IMR-90 (cell line): ENCODE measurements at regions not wholly inside any gene's neighbourhood (a gene's known extent, or its start where the extent isn't known, plus 50 kb on each side); places are given as distances from the start of the nearest gene placed in this dataset.

ENCODE experiments used
- ATAC-seq: fragments of 200-7000 bp; cut with Tn5 transposase; 2 replicates; pipeline ENCODE4 v1.9.1; 2020; ENCODE audit warnings: low read depth, mild to moderate bottlenecking, moderate library complexity
- BruUV-seq: library from RNA; stranded (reverse); fragments of 400-500 nt; replicated peaks from 2 replicates; lab custom pipeline; 2021; lab: Mats Ljungman, UMichigan
- CTCF ChIA-PET: fragments of 300-600 bp; formaldehyde crosslinking; extraction: SDS; loops from one replicate; lab custom pipeline; 2021; ENCODE audit warnings: antibody characterized with exemption; lab: Yijun Ruan, JAX
- POLR2A ChIA-PET: fragments of 300-600 bp; sonication (Branson Sonifier 250); formaldehyde crosslinking; loops from one replicate; lab custom pipeline; 2022; ENCODE audit warnings: antibody characterized with exemption; ENCODE audit not compliant: unreplicated experiment; lab: Charles Lee
- DNase-seq: peaks from one replicate; pipeline ENCODE4 v3.0.0; 2013
- H2AFZ ChIP-seq: replicated peaks from 2 replicates; pipeline ENCODE3; 2013; ENCODE audit warnings: low read length, mild to moderate bottlenecking; ENCODE audit not compliant: poor library complexity
- H2AK5ac ChIP-seq: 2 replicates; pipeline ENCODE4 v1.6.1; 2013; ENCODE audit warnings: low read depth, low read length, inconsistent platforms
- H2AK9ac ChIP-seq: replicated peaks from 2 replicates; pipeline ENCODE3; 2013; ENCODE audit warnings: mild to moderate bottlenecking, low read depth, low read length, moderate library complexity; ENCODE audit not compliant: poor library complexity
- H2BK120ac ChIP-seq: 2 replicates; pipeline ENCODE4 v1.6.1; 2013; ENCODE audit warnings: low read depth, low read length, inconsistent platforms
- H2BK15ac ChIP-seq: 3 replicates; pipeline ENCODE4 v1.6.1; 2013; ENCODE audit warnings: low read depth, low read length, inconsistent platforms
- H2BK20ac ChIP-seq: 2 replicates; pipeline ENCODE4 v1.6.1; 2013; ENCODE audit warnings: low read depth, mild to moderate bottlenecking, inconsistent platforms, low read length, moderate library complexity
- H2BK5ac ChIP-seq: 2 replicates; pipeline ENCODE4 v1.6.1; 2013; ENCODE audit warnings: mild to moderate bottlenecking, low read depth, low read length, inconsistent platforms; ENCODE audit not compliant: poor library complexity, severe bottlenecking
- H3K14ac ChIP-seq: replicated peaks from 2 replicates; pipeline ENCODE4 v1.6.1; 2013; ENCODE audit warnings: low read depth, low read length, inconsistent platforms
- H3K18ac ChIP-seq: 2 replicates; pipeline ENCODE4 v1.6.1; 2013; ENCODE audit warnings: low read depth, low read length, control low read depth
- H3K23ac ChIP-seq: 2 replicates; pipeline ENCODE4 v1.6.1; 2013; ENCODE audit warnings: low read depth, low read length, inconsistent platforms
- H3K27ac ChIP-seq: 2 replicates; pipeline ENCODE4 v1.5.1; 2013; ENCODE audit warnings: mild to moderate bottlenecking, control low read depth, low read length; ENCODE audit not compliant: insufficient read depth
- H3K27me3 ChIP-seq: 2 replicates; pipeline ENCODE4 v1.6.1; 2013; ENCODE audit warnings: low read length; ENCODE audit not compliant: control insufficient read depth, insufficient read depth
- H3K36me3 ChIP-seq: 2 replicates; pipeline ENCODE4 v1.6.1; 2013; ENCODE audit warnings: low read length, mixed read lengths; ENCODE audit not compliant: control insufficient read depth, insufficient read depth
- H3K4ac ChIP-seq: 2 replicates; pipeline ENCODE4 v1.6.1; 2013; ENCODE audit warnings: low read depth, low read length, inconsistent platforms
- H3K4me1 ChIP-seq: 2 replicates; pipeline ENCODE4 v1.6.1; 2013; ENCODE audit warnings: low read length, mixed read lengths; ENCODE audit not compliant: control insufficient read depth, insufficient read depth
- H3K4me2 ChIP-seq: 2 replicates; pipeline ENCODE4 v1.6.1; 2013; ENCODE audit warnings: low read depth, mild to moderate bottlenecking, control low read depth, low read length, moderate library complexity
- H3K4me3 ChIP-seq: 2 replicates; pipeline ENCODE4 v1.5.1; 2013; ENCODE audit warnings: low read depth, mild to moderate bottlenecking, control low read depth, low read length, moderate library complexity; ENCODE audit not compliant: insufficient read depth
- H3K56ac ChIP-seq: 2 replicates; pipeline ENCODE4 v1.6.1; 2013; ENCODE audit warnings: low read length, inconsistent platforms; ENCODE audit not compliant: insufficient read depth; ENCODE audit errors: extremely low read depth
- H3K79me1 ChIP-seq, 2 experiments: 2 replicates each; pipeline ENCODE4 v1.6.1; 2013; ENCODE audit warnings: low read length in 2 of 2, inconsistent platforms in 1 of 2, low read depth in 1 of 2
- H3K9ac ChIP-seq: 2 replicates; pipeline ENCODE4 v1.6.1; 2013; ENCODE audit warnings: low read depth, low read length, control low read depth
- H3K9me1 ChIP-seq: 2 replicates; pipeline ENCODE4 v1.6.1; 2013; ENCODE audit warnings: low read length, inconsistent platforms; ENCODE audit not compliant: insufficient read depth
- H3K9me3 ChIP-seq: 2 replicates; pipeline ENCODE4 v1.6.1; 2013; ENCODE audit warnings: low read length; ENCODE audit not compliant: control insufficient read depth, insufficient read depth
- H4K20me1 ChIP-seq: 2 replicates; pipeline ENCODE4 v1.6.1; 2013; ENCODE audit warnings: low read length, inconsistent platforms; ENCODE audit not compliant: insufficient read depth
- H4K5ac ChIP-seq: 2 replicates; pipeline ENCODE4 v1.6.1; 2013; ENCODE audit warnings: mild to moderate bottlenecking, low read depth, low read length, control low read depth
- H4K8ac ChIP-seq, 2 experiments: 2 replicates each; pipeline ENCODE4 v1.6.1; 2013; ENCODE audit warnings: low read depth in 2 of 2, low read length in 2 of 2, control low read depth in 1 of 2, inconsistent platforms in 1 of 2
- H4K91ac ChIP-seq: 2 replicates; pipeline ENCODE4 v1.6.1; 2013; ENCODE audit warnings: low read depth, low read length, inconsistent platforms; ENCODE audit not compliant: insufficient read depth
- BHLHE40 ChIP-seq: fragments of 150-350 bp; IDR thresholded peaks from 2 replicates; pipeline ENCODE4 v1.6.1; 2016; ENCODE audit warnings: mild to moderate bottlenecking, low read depth, low read length
- CEBPB ChIP-seq: IDR thresholded peaks from 2 replicates; pipeline ENCODE4 v1.6.1; 2012; ENCODE audit warnings: low read depth, low read length, improper control_type of control experiment
- CHD1 ChIP-seq: IDR thresholded peaks from 2 replicates; pipeline ENCODE4 v1.6.1; 2012; ENCODE audit warnings: low read depth, low read length, improper control_type of control experiment
- CTCF ChIP-seq: conservative IDR thresholded peaks from 2 replicates; pipeline ENCODE4 v1.5.1; 2012; ENCODE audit warnings: mild to moderate bottlenecking, low read depth, low read length, improper control_type of control experiment
- ELK1 ChIP-seq: fragments of 150-350 bp; IDR thresholded peaks from 2 replicates; pipeline ENCODE4 v1.6.1; 2016; ENCODE audit warnings: low read depth, mild to moderate bottlenecking, low read length, moderate library complexity, borderline replicate concordance
- FOS ChIP-seq: fragments of 150-350 bp; IDR thresholded peaks from 2 replicates; pipeline ENCODE4 v1.6.1; 2016; ENCODE audit warnings: low read depth, low read length
- MAFK ChIP-seq: IDR thresholded peaks from 2 replicates; pipeline ENCODE4 v1.6.1; 2012; ENCODE audit warnings: low read depth, low read length, improper control_type of control experiment
- MAZ ChIP-seq: IDR thresholded peaks from 2 replicates; pipeline ENCODE4 v1.6.1; 2012; ENCODE audit warnings: low read depth, mild to moderate bottlenecking, low read length, improper control_type of control experiment, moderate library complexity, borderline replicate concordance
- MXI1 ChIP-seq: IDR thresholded peaks from 2 replicates; pipeline ENCODE4 v1.6.1; 2012; ENCODE audit warnings: low read depth, mild to moderate bottlenecking, low read length, moderate library complexity, borderline replicate concordance
- NFE2L2 ChIP-seq: fragments of 150-350 bp; IDR thresholded peaks from 2 replicates; pipeline ENCODE4 v1.6.1; 2016; ENCODE audit warnings: low read depth, mild to moderate bottlenecking, low read length
- POLR2A ChIP-seq: IDR thresholded peaks from 2 replicates; pipeline ENCODE4 v1.6.1; 2012; ENCODE audit warnings: mild to moderate bottlenecking, low read depth, low read length
- RAD21 ChIP-seq: IDR thresholded peaks from 2 replicates; pipeline ENCODE4 v1.6.1; 2012; ENCODE audit warnings: low read length, improper control_type of control experiment
- RCOR1 ChIP-seq: IDR thresholded peaks from 2 replicates; pipeline ENCODE4 v1.6.1; 2012; ENCODE audit warnings: mild to moderate bottlenecking, low read length, improper control_type of control experiment; ENCODE audit not compliant: insufficient replicate concordance
- RFX5 ChIP-seq: IDR thresholded peaks from 2 replicates; pipeline ENCODE4 v1.8.0; 2012; ENCODE audit warnings: low read depth, mild to moderate bottlenecking, low read length, moderate library complexity
- SMC3 ChIP-seq: fragments of 150-350 bp; IDR thresholded peaks from 2 replicates; pipeline ENCODE4 v1.6.1; 2016; ENCODE audit warnings: low read depth, mild to moderate bottlenecking, antibody characterized with exemption, low read length, moderate library complexity
- USF2 ChIP-seq: fragments of 150-350 bp; IDR thresholded peaks from 2 replicates; pipeline ENCODE4 v1.6.1; 2017; ENCODE audit warnings: mild to moderate bottlenecking, antibody characterized with exemption, low read length, low read depth
- WGBS, 2 experiments: methylation state at CpG; one replicate each; pipeline versions ENCODE4 v1.1.5 to v1.1.7; 2013; ENCODE audit warnings: missing lambda C conversion rate in 2 of 2; ENCODE audit not compliant: insufficient read length in 1 of 2; ENCODE audit errors: extremely low coverage in 2 of 2; 5-methylcytosine and 5-hydroxymethylcytosine counted together
- dilution Hi-C: fragments of 300-500 bp; cut with HindIII; formaldehyde crosslinking; loops from one replicate; pipeline ENCODE4 v1.14.3; 2018; ENCODE audit warnings: low sequenced_read_pairs; ENCODE audit not compliant: unreplicated experiment
- in situ Hi-C: fragments of 300-500 bp; cut with MboI; formaldehyde crosslinking; loops from 3 replicates; pipeline ENCODE4 v1.14.3; 2019; ENCODE audit warnings: low sequenced_read_pairs, inconsistent platforms, mixed read lengths
- intact Hi-C: fragments of 100-400 bp; cut with micrococcal nuclease; formaldehyde crosslinking; loops from 2 replicates; pipeline ENCODE4 v1.10.0; 2022

GRCh38 chr1:219399446-219399845, 213.5 kb downstream of the ZC3H11B start:
- H3K23ac ChIP-seq = no peak overlapping the region
- no peak overlapping the region for H3K9ac ChIP-seq
- H2AK9ac ChIP-seq = no peak overlapping the region
- TF ChIP-seq CHD1 (no peak), MAFK (no peak), RFX5 (no peak), FOS (no peak), USF2 (no peak), MAZ (no peak), NFE2L2 (no peak), MXI1 (no peak), CEBPB (no peak), BHLHE40 (no peak), ELK1 (no peak), POLR2A (no peak), SMC3 (no peak), RAD21 (no peak), CTCF (no peak), RCOR1 (no peak)
- dilution Hi-C loops (no loop called here), intact Hi-C loops (loop anchor here (5.0 kb wide), 1 partner anchor 258 kb away; no protein-coding TSS in a partner anchor), in situ Hi-C loops (no loop called here)
- H2BK20ac ChIP-seq = no peak overlapping the region
- no peaks in the 10 kb centered on the region for H3K9me1 ChIP-seq
- H3K56ac ChIP-seq = no peak overlapping the region
- no peak overlapping the region for H2AFZ ChIP-seq
- no peak overlapping the region for H2BK15ac ChIP-seq
- H4K91ac ChIP-seq = no peak overlapping the region
- no peak overlapping the region for H4K5ac ChIP-seq
- no peak overlapping the region for H3K4me2 ChIP-seq
- H3K4me1 ChIP-seq = no peaks in the 10 kb centered on the region
- H2BK120ac ChIP-seq = no peak overlapping the region
- H3K4me3 ChIP-seq = no peak overlapping the region
- no TSS peak for BruUV-seq
- no peak overlapping the region for H3K27ac ChIP-seq
- CTCF ChIA-PET = no interaction called here
- no peaks in the 10 kb centered on the region for H3K9me3 ChIP-seq
- POLR2A ChIA-PET = no interaction called here
- DNase-seq (no peak), ATAC-seq (no peak)
- no peak overlapping the region for H2AK5ac ChIP-seq
- no peak overlapping the region for H3K14ac ChIP-seq
- no peak overlapping the region for H2BK5ac ChIP-seq
- WGBS, 2 experiments = 80% methylated on average over 1 of the region's 5 CpGs; no CpG with 5 or more reads in 1 of the 2 experiments
- no peaks in the 10 kb centered on the region for H3K79me1 ChIP-seq
- no peaks in the 10 kb centered on the region for H3K36me3 ChIP-seq
- H3K27me3 ChIP-seq = no peaks in the 10 kb centered on the region
- no peak overlapping the region for H3K18ac ChIP-seq
- H3K4ac ChIP-seq = no peak overlapping the region
- no peak overlapping the region for H4K8ac ChIP-seq
- no peaks in the 10 kb centered on the region for H4K20me1 ChIP-seq
